WI38 (cell line): ENCODE measurements at regions not wholly inside any gene's neighbourhood (a gene's known extent, or its start where the extent isn't known, plus 50 kb on each side); places are given as distances from the start of the nearest gene placed in this dataset.

Source experiments
- H3K4me3 ChIP-seq: 2 replicates; pipeline ENCODE4 v1.5.1; 2011; ENCODE audit warnings: low read depth, mild to moderate bottlenecking, control low read depth, low read length
- CTCF ChIP-seq: IDR thresholded peaks from 2 replicates; pipeline ENCODE4 v1.5.1; 2012; ENCODE audit warnings: low read depth, mild to moderate bottlenecking, control low read depth, low read length

DNA sequence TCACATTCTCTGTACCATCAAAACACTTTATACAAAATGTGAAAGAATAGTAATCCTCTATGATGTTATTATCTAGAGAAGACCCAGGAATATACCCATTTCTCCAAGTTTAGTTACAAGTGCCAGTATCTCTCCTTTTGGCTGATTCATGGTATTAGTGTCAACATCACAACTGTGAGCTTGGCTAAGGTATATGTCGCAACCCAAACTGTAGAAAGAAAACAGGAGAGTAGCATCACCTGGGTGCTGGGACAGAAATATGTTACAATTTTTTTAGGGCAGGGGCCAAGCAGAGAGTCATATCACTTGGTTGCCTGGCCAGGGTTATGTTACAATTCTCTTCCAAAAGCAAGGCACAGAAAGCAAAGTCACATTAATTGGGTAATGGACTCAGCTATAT lies 127.2 kb upstream of the ZNF91 start:
- TF ChIP-seq CTCF: no peak
- no peak overlapping the region for H3K4me3 ChIP-seq

DNA sequence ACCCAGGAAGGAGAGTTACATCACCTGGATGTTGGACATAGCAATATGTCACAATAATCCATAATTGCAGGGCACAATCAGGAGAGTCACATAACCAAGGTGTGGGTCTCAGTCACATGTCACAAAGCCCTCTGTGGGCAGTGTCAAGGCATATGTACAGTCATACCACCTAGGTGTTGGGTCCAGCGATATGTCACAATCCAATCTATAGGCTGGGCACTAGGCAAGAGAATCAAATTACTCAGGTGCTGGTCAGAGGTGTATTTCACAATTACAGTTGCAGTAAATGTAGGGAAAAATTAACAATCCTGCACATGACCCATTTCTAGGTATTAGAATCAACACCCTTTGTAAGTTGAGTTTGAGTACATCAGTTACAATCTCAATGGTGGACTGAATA lies 126.2 kb upstream of the ZNF91 start:
- TF ChIP-seq CTCF: no peak

DNA sequence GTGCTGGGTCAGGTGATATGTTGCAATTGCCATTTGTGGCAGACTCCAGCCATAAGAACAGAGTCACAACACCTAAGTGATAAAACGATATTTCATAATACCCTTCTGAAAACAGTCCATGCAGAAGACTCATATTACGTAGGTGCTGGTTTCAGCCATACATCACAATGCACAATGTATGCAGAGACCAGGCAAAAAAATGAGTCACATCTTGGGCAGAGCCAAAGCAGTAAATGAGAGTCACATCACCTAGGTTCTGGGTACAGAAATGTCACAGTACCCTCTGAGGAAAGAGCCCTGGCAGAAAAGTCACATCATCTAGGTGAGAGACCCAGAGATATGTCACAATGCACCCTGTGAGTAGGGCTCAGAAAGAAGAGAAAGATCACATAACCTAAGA lies 125.2 kb upstream of the ZNF91 start:
- no peak overlapping the region for H3K4me3 ChIP-seq
- no peak for TF ChIP-seq CTCF

More for the DNA sequence above, 126.2 kb upstream of the ZNF91 start:
- H3K4me3 ChIP-seq: no peak overlapping the region

GRCh38 chr19:23519031-23519430 lies 123.8 kb upstream of the ZNF91 start:
- TF ChIP-seq CTCF: no peak
- no peak overlapping the region for H3K4me3 ChIP-seq

GRCh38 chr19:23516266-23516665 lies 121.0 kb upstream of the ZNF91 start:
- no peak overlapping the region for H3K4me3 ChIP-seq
- no peak for TF ChIP-seq CTCF

- no peak for TF ChIP-seq CTCF
These were observed 120.3 kb upstream of the ZNF91 start for GRCh38 chr19:23515551-23515950.

DNA sequence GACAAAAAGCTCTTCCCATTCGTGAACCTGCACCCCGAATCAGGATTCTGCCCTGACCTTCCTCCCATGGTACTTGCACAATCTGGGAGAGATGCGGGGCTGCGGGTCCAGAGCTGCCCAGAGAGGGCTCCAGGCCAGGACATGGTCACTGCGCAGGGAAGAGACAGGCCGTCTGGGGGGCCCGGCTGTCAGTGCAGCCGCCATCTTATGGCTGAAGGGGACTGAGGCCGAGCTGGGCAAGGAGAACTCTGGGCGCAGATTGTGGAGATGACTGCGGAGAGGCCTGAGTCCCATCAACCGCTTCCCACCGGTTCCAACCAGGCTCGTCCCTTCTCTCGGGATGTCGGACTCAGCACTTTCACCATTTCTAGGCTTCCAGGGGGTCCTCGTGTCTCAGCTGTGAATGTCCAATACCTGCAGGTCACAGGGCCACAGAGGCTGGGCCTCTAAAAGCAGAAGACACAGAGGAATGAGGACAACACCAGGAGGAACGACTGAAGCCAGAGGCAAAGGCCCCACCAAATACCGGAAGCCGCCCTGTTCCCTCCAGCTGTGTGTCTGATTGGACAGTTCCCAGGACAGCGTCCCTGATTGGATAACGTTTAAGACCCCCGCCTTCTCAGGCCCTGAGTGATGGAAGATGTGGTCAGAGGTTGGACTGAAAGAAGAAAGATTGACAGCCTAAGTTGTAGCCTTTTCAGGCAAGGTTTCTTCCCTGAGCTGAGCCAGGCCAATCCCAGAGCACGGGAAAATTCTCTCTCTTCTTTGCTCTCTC lies 117.1 kb upstream of the ZNF91 start:
- TF ChIP-seq CTCF: no peak
- H3K4me3 ChIP-seq: no peak overlapping the region

More at GRCh38 chr19:23515551-23515950, 120.3 kb upstream of the ZNF91 start:
- H3K4me3 ChIP-seq: no peak overlapping the region
